ENCODE measurements at regions not wholly inside any gene's neighbourhood (a gene's known extent, or its start where the extent isn't known, plus 50 kb on each side); places are given as distances from the start of the nearest gene placed in this dataset.

GRCh38 chr21:27143476-27143875, 176.6 kb upstream of the ADAMTS5 start:
- Histone ChIP-seq H3F3A (replicated peaks; ENCODE audit: low read depth) (no peaks in the 10 kb centered on the region), H3K4me3 (no peak overlapping the region), H3K4me1 (ENCODE audit: insufficient read depth) (no peaks in the 10 kb centered on the region), H3K27me3 (ENCODE audit: insufficient read depth) (no peaks in the 10 kb centered on the region), H3K4me2 (no peak overlapping the region), H3K36me3 (ENCODE audit: insufficient read depth) (no peaks in the 10 kb centered on the region), H3K27ac (ENCODE audit: low read depth) (no peak overlapping the region), H4K20me1 (replicated peaks; ENCODE audit: insufficient read depth) (no peaks in the 10 kb centered on the region), H2AFZ (no peak overlapping the region), H3K9me2 (ENCODE audit: insufficient read depth) (no peaks in the 10 kb centered on the region), H3K79me2 (replicated peaks; ENCODE audit: insufficient read depth) (no peaks in the 10 kb centered on the region)
- H3K4me3 Mint-ChIP-seq = no peak overlapping the region
- peaks cover 3% of the 10 kb centered on the region; the same call in 2 of the 3 replicates for H3K4me1 Mint-ChIP-seq
- DNase-seq (ENCODE audit: low spot score) (no peak), ATAC-seq (no peak)
- H3K27ac Mint-ChIP-seq = no peak overlapping the region
- TF ChIP-seq ZNF331 (CRISPR knock-in tag; IDR thresholded peaks at IDR 0.05; ENCODE audit: low read depth) = no peak
- TF ChIP-seq CTCF (conservative IDR thresholded peaks at IDR 0.05; ENCODE audit: low read depth in 2 of 2) = no peak
- no peak for TF ChIP-seq ZNF114 (CRISPR knock-in tag; IDR thresholded peaks at IDR 0.05)
- no peak for TF ChIP-seq CREB1 (CRISPR knock-in tag; IDR thresholded peaks at IDR 0.05; ENCODE audit: low read depth)
- no peak for TF ChIP-seq REST (IDR thresholded peaks at IDR 0.05; ENCODE audit: unreplicated experiment)
- no peak for TF ChIP-seq ZNF462 (CRISPR knock-in tag; IDR thresholded peaks at IDR 0.05)
- no peak for TF ChIP-seq JUNB (IDR thresholded peaks at IDR 0.05; ENCODE audit: unreplicated experiment)
- TF ChIP-seq POLR2AphosphoS5 (IDR thresholded peaks at IDR 0.05; ENCODE audit: low read depth) = no peak
- no peak for TF ChIP-seq NANOG (IDR thresholded peaks at IDR 0.05; ENCODE audit: borderline replicate concordance)
- H3K36me3 Mint-ChIP-seq (ENCODE audit: low read depth) = peaks cover 5% of the 10 kb centered on the region
- H3K9me3 Mint-ChIP-seq = peaks cover 7% of the 10 kb centered on the region
- no peaks in the 10 kb centered on the region for H3K27me3 Mint-ChIP-seq (ENCODE audit: insufficient read depth, low read depth, poor library complexity)

Data from GM23338 (cell line).